ENCODE measurements at regions not wholly inside any gene's neighbourhood (a gene's known extent, or its start where the extent isn't known, plus 50 kb on each side); places are given as distances from the start of the nearest gene placed in this dataset.

GRCh38 chr15:97874139-97874538 is 86.4 kb upstream of the ARRDC4 start:
- no peak overlapping the region for H3K14ac ChIP-seq (replicated peaks; ENCODE audit: low read depth, low read length)
- H3K4me2 ChIP-seq (ENCODE audit: low read depth, low read length) = no peak overlapping the region
- H4K91ac ChIP-seq (ENCODE audit: insufficient read depth, low read depth, low read length) = no peak overlapping the region
- H4K8ac ChIP-seq (ENCODE audit: low read depth in 2 of 2, low read length in 2 of 2) = no peak overlapping the region
- H2AFZ ChIP-seq (replicated peaks; ENCODE audit: low read length, poor library complexity) = no peak overlapping the region
- BruUV-seq (replicated peaks) = no TSS peak
- no peak overlapping the region for H3K9ac ChIP-seq (ENCODE audit: low read depth, low read length)
- dilution Hi-C loops (cut with HindIII; ENCODE audit: low sequenced_read_pairs, unreplicated experiment) (no loop called here), in situ Hi-C loops (cut with MboI; ENCODE audit: low sequenced_read_pairs) (no loop called here), intact Hi-C loops (cut with micrococcal nuclease) (no loop called here)
- H3K27me3 ChIP-seq (ENCODE audit: control insufficient read depth, insufficient read depth, low read length) = no peaks in the 10 kb centered on the region
- no peaks in the 10 kb centered on the region for H3K4me1 ChIP-seq (ENCODE audit: control insufficient read depth, insufficient read depth, low read length)
- H3K56ac ChIP-seq (ENCODE audit: extremely low read depth, insufficient read depth, low read length) = no peak overlapping the region
- H3K18ac ChIP-seq (ENCODE audit: low read depth, low read length) = no peak overlapping the region
- no peak overlapping the region for H2BK15ac ChIP-seq (ENCODE audit: low read depth, low read length)
- TF ChIP-seq MAFK (IDR thresholded peaks at IDR 0.05; ENCODE audit: low read depth, low read length) (no peak), CEBPB (IDR thresholded peaks at IDR 0.05; ENCODE audit: low read depth, low read length) (no peak)
- TF ChIP-seq, protein P1, sequence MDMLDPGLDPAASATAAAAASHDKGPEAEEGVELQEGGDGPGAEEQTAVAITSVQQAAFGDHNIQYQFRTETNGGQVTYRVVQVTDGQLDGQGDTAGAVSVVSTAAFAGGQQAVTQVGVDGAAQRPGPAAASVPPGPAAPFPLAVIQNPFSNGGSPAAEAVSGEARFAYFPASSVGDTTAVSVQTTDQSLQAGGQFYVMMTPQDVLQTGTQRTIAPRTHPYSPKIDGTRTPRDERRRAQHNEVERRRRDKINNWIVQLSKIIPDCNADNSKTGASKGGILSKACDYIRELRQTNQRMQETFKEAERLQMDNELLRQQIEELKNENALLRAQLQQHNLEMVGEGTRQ (IDR thresholded peaks at IDR 0.05; ENCODE audit: low read depth, low read length) = no peak
- no peaks in the 10 kb centered on the region for H3K79me1 ChIP-seq (ENCODE audit: low read depth in 1 of 2, low read length in 2 of 2)
- no peaks in the 10 kb centered on the region for H4K20me1 ChIP-seq (ENCODE audit: insufficient read depth, low read length)
- H3K9me3 ChIP-seq (ENCODE audit: control insufficient read depth, insufficient read depth, low read length) = peaks cover 32% of the 10 kb centered on the region
- WGBS, 2 experiments (ENCODE audit: extremely low coverage in 2 of 2, insufficient read length in 1 of 2) = 11% methylated on average over 4 of the region's 12 CpGs; no CpG with 5 or more reads in 1 of the 2 experiments
- no peak overlapping the region for H3K27ac ChIP-seq (ENCODE audit: insufficient read depth, low read length)
- no peak overlapping the region for H4K5ac ChIP-seq (ENCODE audit: low read depth, low read length)
- no peak overlapping the region for H2BK120ac ChIP-seq (ENCODE audit: low read depth, low read length)
- H2AK9ac ChIP-seq (replicated peaks; ENCODE audit: low read depth, low read length, poor library complexity) = no peak overlapping the region
- CTCF ChIA-PET = no interaction called here
- ATAC-seq (ENCODE audit: low read depth) (no peak), DNase-seq (no peak)
- no peaks in the 10 kb centered on the region for H3K9me1 ChIP-seq (ENCODE audit: insufficient read depth, low read length)
- H3K36me3 ChIP-seq (ENCODE audit: control insufficient read depth, insufficient read depth, low read length) = no peaks in the 10 kb centered on the region
- H2BK20ac ChIP-seq (ENCODE audit: low read depth, low read length) = no peak overlapping the region
- H3K4me3 ChIP-seq (ENCODE audit: insufficient read depth, low read depth, low read length) = no peak overlapping the region
- H3K4ac ChIP-seq (ENCODE audit: low read depth, low read length) = no peak overlapping the region
- no peak overlapping the region for H2BK5ac ChIP-seq (ENCODE audit: low read depth, low read length, poor library complexity, severe bottlenecking)
- POLR2A ChIA-PET (ENCODE audit: unreplicated experiment) = no interaction called here
- H2AK5ac ChIP-seq (ENCODE audit: low read depth, low read length) = no peak overlapping the region
- H3K23ac ChIP-seq (ENCODE audit: low read depth, low read length) = no peak overlapping the region

All from IMR-90 (cell line).